C4-2B (cell line): ENCODE measurements at regions not wholly inside any gene's neighbourhood (a gene's known extent, or its start where the extent isn't known, plus 50 kb on each side); places are given as distances from the start of the nearest gene placed in this dataset.

Experiments used
- CTCF ChIP-seq: fragments of 450-650 bp; conservative IDR thresholded peaks from 2 replicates; pipeline ENCODE4 v1.5.1; 2017; ENCODE audit warnings: mild to moderate bottlenecking
- ZFX ChIP-seq: fragments of 450-650 bp; IDR thresholded peaks from 2 replicates; pipeline ENCODE4 v1.6.1; 2017

GRCh38 chr11:28460348-28460747, 352.2 kb downstream of the METTL15 start:
- no peak for TF ChIP-seq CTCF
- no peak for TF ChIP-seq ZFX
